ENCODE measurements at regions not wholly inside any gene's neighbourhood (a gene's known extent, or its start where the extent isn't known, plus 50 kb on each side); places are given as distances from the start of the nearest gene placed in this dataset.

DNA sequence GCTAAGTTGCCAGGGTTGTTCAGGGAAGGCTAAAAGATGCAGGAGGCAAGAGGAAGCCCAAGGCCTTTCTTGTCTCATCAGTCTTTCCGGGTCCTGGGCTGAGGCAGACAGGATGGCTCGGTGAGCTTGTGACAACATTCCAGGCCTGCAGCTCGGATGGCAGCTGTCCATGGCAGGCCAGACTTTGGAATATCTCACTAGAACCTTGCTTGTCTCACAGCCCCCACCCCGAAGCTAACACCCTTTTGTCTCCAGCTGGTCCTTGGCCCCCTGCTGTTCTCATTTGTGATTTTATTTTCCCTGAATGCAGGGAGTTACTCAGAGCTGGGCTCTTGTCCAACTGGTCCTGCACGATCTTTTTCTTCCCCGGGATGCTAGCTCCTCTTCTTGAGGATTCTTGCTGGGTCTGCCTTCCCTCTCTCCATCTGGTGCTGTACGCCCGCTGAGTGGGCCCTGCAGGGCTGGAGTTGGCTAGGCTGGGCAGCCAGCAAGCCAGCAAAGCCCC is 477.2 kb upstream of the CAMK1G start:
- no peak for TF ChIP-seq CTCF (IDR thresholded peaks at IDR 0.05)

GRCh38 chr1:209106861-209107260 is 476.7 kb upstream of the CAMK1G start:
- peaks cover 0 to 2% (median 0%) of the 10 kb centered on the region in 7 donors for H3K9me3 Mint-ChIP-seq
- no peak overlapping the region for H3K27ac Mint-ChIP-seq
- no peak for TF ChIP-seq CTCF (IDR thresholded peaks at IDR 0.05)
- H3K9ac ChIP-seq (ENCODE audit: insufficient read depth, low read length, poor library complexity, severe bottlenecking): no peak overlapping the region
- no peak overlapping the region for H3K4me3 ChIP-seq (replicated peaks in 1 of 3; ENCODE audit: low read depth in 2 of 3, low read length in 3 of 3)
- H3K4me2 ChIP-seq (replicated peaks; ENCODE audit: extremely low read depth, low read length, poor library complexity, severe bottlenecking): no peak overlapping the region
- no peaks in the 10 kb centered on the region for H3K4me1 Mint-ChIP-seq
- no peak overlapping the region for H2AFZ ChIP-seq (ENCODE audit: insufficient read depth, low read depth, low read length, poor library complexity, severe bottlenecking)
- no peaks in the 10 kb centered on the region for H3K79me2 ChIP-seq (ENCODE audit: insufficient read depth, low read length)
- H3K9me3 ChIP-seq (replicated peaks in 1 of 2; ENCODE audit: control insufficient read depth in 1 of 2, insufficient read depth in 1 of 2, low read length in 2 of 2): no peaks in the 10 kb centered on the region
- no peaks in the 10 kb centered on the region for H3K4me1 ChIP-seq (ENCODE audit: control insufficient read depth in 1 of 2, insufficient read depth in 2 of 2, low read length in 2 of 2)
- H3K27me3 Mint-ChIP-seq (ENCODE audit: low read depth in 3 of 3): no peaks in the 10 kb centered on the region
- H3K4me3 Mint-ChIP-seq: no peak overlapping the region
- no peaks in the 10 kb centered on the region for H3K27me3 ChIP-seq (ENCODE audit: control insufficient read depth in 2 of 2, insufficient read depth in 2 of 2, low read length in 2 of 2)
- 97% methylated on average over 3 of the region's 4 CpGs for WGBS (ENCODE audit: insufficient coverage)
- no peaks in the 10 kb centered on the region for H3K36me3 Mint-ChIP-seq
- no peak for DNase-seq
- no peaks in the 10 kb centered on the region for H3K36me3 ChIP-seq (replicated peaks in 1 of 2; ENCODE audit: control insufficient read depth in 1 of 2, insufficient read depth in 2 of 2, low read length in 2 of 2)
- no peak overlapping the region for H3K27ac ChIP-seq (ENCODE audit: low read depth in 1 of 2, low read length in 2 of 2)
- no peaks in the 10 kb centered on the region for H4K20me1 ChIP-seq (ENCODE audit: insufficient read depth, low read length)
- intact Hi-C loops (cut with micrococcal nuclease): no loop called here

More for the DNA sequence above, 477.2 kb upstream of the CAMK1G start:
- H3K27ac Mint-ChIP-seq: no peak overlapping the region
- H3K27ac ChIP-seq (ENCODE audit: low read depth in 1 of 2, low read length in 2 of 2): no peak overlapping the region
- H3K9me3 ChIP-seq (replicated peaks in 1 of 2; ENCODE audit: control insufficient read depth in 1 of 2, insufficient read depth in 1 of 2, low read length in 2 of 2): no peaks in the 10 kb centered on the region
- H3K9ac ChIP-seq (ENCODE audit: insufficient read depth, low read length, poor library complexity, severe bottlenecking): no peak overlapping the region
- H3K4me3 ChIP-seq (replicated peaks in 1 of 3; ENCODE audit: low read depth in 2 of 3, low read length in 3 of 3): no peak overlapping the region
- H2AFZ ChIP-seq (ENCODE audit: insufficient read depth, low read depth, low read length, poor library complexity, severe bottlenecking): no peak overlapping the region
- DNase-seq: no peak
- H3K4me3 Mint-ChIP-seq: no peak overlapping the region
- no peaks in the 10 kb centered on the region for H4K20me1 ChIP-seq (ENCODE audit: insufficient read depth, low read length)
- no peaks in the 10 kb centered on the region for H3K27me3 ChIP-seq (ENCODE audit: control insufficient read depth in 2 of 2, insufficient read depth in 2 of 2, low read length in 2 of 2)
- H3K4me2 ChIP-seq (replicated peaks; ENCODE audit: extremely low read depth, low read length, poor library complexity, severe bottlenecking): no peak overlapping the region
- peaks cover 0 to 2% (median 0%) of the 10 kb centered on the region in 7 donors for H3K9me3 Mint-ChIP-seq
- H3K36me3 Mint-ChIP-seq: no peaks in the 10 kb centered on the region
- no peaks in the 10 kb centered on the region for H3K79me2 ChIP-seq (ENCODE audit: insufficient read depth, low read length)
- H3K36me3 ChIP-seq (replicated peaks in 1 of 2; ENCODE audit: control insufficient read depth in 1 of 2, insufficient read depth in 2 of 2, low read length in 2 of 2): no peaks in the 10 kb centered on the region
- 87% methylated on average over 6 of the region's 8 CpGs for WGBS (ENCODE audit: insufficient coverage)
- no peaks in the 10 kb centered on the region for H3K4me1 ChIP-seq (ENCODE audit: control insufficient read depth in 1 of 2, insufficient read depth in 2 of 2, low read length in 2 of 2)
- H3K4me1 Mint-ChIP-seq: no peaks in the 10 kb centered on the region
- intact Hi-C loops (cut with micrococcal nuclease): no loop called here
- peaks cover 0 to 2% (median 0%) of the 10 kb centered on the region in 3 donors for H3K27me3 Mint-ChIP-seq (ENCODE audit: low read depth in 3 of 3)
